HG03039 (cell line): ENCODE measurements at regions not wholly inside any gene's neighbourhood (a gene's known extent, or its start where the extent isn't known, plus 50 kb on each side); places are given as distances from the start of the nearest gene placed in this dataset.

Experiments used
- ATAC-seq: cut with Tn5 transposase; IDR thresholded peaks from one replicate; pipeline ENCODE4 v1.9.1; 2021; ENCODE audit warnings: mild to moderate bottlenecking, moderate library complexity; ENCODE audit not compliant: unreplicated experiment

DNA sequence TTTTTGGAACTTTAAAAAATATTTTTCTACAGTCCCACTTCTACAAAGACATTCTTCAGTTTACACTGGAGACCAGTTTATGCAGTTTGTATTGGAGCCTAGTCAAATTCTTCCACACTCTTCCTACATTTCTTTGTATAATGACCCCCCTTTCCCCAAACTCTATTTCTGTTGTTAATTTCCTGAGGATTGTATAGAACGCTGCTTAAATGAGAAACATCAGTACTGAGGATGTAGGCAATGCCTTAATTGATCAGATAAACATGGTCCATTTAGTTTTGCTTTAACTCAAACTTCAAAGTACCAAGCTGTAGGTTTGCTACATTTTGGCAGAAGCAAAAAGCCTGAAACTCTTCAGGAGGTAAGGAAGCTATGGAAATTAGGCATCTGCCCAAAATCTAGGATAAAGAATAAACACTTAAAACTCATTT lies 155.5 kb downstream of the SLC7A11 start:
- no peak for ATAC-seq

- no peak for ATAC-seq
Measured at GRCh38 chr4:138085736-138086305, 156.3 kb downstream of the SLC7A11 start.

- ATAC-seq = no peak
Measured at GRCh38 chr4:138078751-138079520, 163.2 kb downstream of the SLC7A11 start.

DNA sequence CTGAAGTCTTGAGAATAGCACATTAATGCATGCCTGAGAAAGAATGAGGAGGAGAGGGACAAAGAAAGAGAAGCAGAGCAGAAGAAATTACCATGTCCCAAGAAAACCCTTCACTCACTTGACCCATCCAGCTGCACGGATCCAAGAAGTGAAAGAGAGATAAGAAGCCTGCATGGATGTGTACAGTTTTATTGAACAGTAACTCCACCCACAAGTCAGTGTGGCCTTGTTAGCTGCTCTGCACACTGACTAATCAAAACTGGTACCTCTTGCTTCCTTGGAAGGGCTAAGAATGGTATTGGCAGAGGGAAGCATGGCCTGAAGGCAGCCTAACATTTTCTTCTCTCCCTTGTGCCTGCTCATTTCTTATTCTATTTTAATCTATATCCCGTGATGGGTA lies 163.9 kb downstream of the SLC7A11 start:
- ATAC-seq = no peak

DNA sequence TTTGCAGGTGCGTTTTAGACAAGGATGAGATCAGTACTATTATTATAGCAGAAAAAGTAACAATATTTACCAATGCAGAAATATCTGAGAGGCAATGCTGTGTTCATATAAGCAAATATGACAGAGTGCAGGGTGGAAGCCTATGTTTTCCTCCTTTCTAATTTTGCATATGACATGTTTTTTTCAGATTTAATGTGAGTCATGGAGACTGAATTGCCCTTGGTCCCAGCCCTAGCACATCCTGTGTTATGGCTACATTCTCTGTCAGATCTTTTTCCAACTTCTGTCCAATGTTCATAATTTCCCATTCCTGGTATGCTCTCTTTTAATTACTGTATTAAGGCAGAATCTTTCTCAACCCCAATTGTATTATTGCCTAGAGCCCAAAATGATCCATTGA lies 165.6 kb downstream of the SLC7A11 start:
- no peak for ATAC-seq

DNA sequence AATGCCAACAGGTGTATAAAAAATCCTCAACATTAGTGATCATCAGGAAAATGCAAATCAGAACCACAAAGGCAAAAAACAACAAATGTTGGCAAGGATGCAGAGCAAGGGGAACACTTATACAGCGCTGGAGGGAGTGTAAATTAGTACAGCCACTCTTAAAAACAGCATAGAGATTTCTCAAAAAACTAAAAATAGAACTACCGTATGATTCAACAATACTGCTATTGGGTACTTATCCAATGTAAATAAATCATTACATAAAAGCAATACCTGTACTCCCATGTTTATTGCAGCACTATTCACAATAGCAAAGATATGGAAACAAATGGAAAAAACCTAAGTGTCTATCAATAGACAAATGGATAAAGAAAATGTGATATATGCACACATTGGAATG lies 171.3 kb downstream of the SLC7A11 start:
- ATAC-seq = no peak

GRCh38 chr4:138063581-138063980 lies 178.6 kb downstream of the SLC7A11 start:
- ATAC-seq = no peak

DNA sequence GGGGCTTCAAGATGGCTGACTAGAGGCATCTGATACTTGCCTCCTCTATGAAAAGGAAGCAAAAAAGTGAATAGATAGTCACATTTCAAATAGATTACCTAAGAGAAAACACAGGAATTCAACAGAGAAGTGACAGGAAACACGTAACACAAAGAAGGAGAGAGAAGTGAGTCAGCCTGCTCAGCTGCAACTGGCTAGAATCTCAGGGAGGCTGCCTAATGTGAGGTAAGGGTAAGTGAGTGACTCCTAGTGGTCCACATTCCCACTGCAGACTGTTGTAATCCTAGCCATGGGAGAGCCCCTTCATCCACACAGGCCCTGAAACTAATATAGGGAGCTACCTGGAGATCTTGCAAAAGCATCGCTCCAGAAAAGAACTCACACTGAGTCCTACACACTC lies 179.2 kb downstream of the SLC7A11 start:
- no peak for ATAC-seq

- ATAC-seq = no peak
Measured at GRCh38 chr4:138056541-138056940, 185.6 kb downstream of the SLC7A11 start.

DNA sequence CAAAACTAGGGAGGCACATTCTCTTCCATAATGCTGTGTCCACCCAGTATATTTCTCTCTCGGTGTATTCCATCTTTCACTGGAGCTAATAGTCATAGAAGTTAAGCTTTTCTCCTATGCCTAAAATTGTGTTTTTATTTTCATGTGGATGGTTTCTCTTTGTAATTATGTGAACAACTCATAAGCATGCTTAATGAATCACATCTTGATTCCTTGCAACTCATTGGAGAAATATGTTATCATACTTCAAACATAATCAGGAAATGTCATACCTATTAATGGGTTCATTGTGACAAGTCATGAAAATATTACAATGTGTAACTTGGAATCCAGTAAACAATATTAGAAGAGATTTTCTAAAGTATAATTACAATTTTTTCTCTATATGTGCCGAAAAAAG lies 186.3 kb downstream of the SLC7A11 start:
- ATAC-seq = no peak

GRCh38 chr4:138053641-138054301 lies 188.4 kb downstream of the SLC7A11 start:
- ATAC-seq = no peak

DNA sequence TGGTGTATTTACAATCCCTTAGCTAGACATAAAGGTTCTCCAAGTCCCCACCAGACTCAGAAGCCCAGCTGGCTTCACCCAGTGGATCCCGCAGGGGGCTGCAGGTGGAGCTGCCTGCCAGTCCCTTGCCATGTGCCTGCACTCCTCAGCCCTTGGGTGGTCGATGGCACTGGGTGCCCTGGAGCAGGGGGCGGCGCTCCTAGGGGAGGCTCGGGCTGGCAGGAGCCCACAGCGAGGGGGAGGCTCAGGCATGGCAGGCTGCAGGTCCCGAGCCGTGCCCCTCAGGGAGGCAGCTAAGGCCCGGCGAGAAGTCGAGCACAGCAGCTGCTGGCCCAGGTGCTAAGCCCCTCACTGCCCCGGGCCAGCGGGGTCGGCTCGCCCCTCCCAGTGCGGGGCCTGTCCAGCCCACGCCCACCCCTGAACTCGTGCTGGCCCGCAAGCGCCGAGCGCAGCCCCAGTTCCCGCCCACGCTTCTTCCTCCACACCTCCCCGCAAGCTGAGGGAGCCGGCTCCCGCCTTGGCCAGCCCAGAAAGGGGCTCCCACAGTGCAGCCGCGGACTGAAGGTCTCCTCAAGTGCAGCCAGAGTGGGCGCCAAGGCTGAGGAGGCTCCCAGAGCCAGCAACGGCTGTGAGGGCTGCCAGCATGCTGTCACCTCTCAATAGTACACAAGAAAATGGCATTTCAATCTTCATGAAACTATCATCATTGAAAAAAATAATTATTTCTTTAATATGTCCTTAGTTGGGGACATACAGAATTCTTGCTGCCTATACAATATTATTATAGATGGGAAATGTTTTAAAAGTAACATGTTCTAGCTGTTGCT lies 189.1 kb downstream of the SLC7A11 start:
- no peak for ATAC-seq

DNA sequence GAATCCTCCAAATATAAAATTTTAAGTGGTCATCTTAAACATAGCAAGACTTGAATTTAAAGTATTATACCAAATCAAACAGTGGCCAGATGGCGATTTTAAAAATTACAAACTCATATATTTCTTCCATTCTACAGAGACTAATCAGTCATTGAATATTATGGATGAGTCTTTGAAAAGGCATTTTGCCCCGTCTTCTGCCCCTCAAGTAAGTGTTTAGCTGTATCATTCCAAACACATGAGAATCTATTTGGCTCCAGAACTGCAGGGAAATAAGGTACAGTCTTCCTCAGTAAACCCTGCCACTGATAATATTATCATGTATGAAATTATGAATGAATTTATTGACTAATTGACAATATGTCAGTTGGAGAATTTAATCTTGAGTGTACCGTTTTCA lies 191.0 kb downstream of the SLC7A11 start:
- ATAC-seq = no peak

DNA sequence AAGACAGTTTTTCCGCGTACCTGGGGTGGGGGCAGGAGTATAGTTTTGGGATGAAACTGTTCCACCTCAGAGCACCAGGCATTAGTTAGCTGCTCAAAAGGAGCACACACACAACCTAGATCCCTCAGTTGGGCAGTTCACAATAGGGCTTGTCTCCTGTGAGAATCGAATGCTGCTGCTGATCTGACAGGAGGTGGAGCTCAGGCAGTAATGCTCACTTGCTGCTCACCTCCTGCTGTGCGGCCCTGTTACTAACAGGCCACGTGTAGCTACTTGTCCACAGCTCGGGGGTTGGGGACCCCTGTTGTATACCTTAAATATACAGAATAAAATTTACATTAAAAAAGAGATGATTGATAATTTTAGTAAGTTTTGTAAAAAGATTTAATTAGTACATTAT lies 191.5 kb downstream of the SLC7A11 start:
- ATAC-seq = no peak

DNA sequence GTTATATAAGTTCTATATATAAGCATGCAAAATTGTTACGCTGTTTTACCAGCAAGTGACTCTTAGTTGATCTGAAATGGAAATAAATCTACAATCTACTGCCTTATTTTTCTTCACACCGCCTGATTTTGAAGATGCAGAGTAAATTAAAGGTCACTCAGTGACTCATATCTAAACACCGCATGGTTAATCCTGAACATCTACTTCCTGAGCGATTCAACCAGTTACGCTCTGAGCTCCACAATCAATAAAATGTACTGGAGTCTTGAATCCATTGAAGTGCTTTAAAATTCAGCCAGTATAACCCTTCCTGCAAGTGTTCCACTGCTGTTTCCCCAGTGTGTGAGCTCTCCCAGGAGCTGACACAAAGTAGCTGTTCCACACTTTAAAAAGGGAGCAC lies 192.8 kb downstream of the SLC7A11 start:
- ATAC-seq = no peak

DNA sequence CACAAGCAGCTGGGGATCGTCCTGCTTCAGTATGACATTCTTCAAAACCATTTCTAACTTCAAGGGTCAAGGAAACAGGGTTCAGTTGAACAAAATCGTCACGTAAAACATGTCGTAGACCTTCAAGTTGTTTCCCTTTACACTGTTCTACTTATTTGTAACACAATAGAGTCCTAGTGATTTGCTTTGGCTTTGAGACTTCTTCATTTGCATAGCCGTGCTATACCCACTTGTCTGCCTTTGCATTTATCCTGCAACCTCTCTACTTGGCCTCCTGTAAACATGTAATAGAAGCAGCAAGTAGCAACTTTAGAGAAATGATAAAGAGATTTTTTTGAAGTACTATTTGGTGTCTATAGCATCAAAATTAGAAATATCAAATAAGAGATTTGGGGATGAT lies 194.9 kb downstream of the SLC7A11 start:
- ATAC-seq = no peak

DNA sequence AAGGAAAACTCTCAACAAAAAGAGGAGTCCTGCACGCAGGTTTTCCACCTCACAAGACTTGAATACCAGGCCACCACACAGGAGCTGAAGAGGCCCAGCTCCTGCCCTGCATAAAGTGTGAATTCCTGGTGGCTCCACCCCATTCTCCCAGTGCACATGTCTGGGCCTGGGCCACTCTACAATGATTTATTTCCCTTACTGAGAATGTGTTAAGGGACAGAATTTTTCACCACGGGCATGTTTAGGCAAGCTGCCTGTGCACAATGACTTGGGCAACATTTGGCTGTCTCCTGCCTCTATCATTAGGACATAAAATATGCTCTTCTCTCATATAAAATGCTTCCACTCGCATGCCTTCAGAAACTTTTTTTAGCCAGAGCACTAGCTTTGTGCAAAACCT lies 197.1 kb downstream of the SLC7A11 start:
- no peak for ATAC-seq

GRCh38 chr4:138039010-138039409 lies 203.1 kb downstream of the SLC7A11 start:
- no peak for ATAC-seq

GRCh38 chr4:138037696-138038095 lies 204.5 kb downstream of the SLC7A11 start:
- no peak for ATAC-seq

DNA sequence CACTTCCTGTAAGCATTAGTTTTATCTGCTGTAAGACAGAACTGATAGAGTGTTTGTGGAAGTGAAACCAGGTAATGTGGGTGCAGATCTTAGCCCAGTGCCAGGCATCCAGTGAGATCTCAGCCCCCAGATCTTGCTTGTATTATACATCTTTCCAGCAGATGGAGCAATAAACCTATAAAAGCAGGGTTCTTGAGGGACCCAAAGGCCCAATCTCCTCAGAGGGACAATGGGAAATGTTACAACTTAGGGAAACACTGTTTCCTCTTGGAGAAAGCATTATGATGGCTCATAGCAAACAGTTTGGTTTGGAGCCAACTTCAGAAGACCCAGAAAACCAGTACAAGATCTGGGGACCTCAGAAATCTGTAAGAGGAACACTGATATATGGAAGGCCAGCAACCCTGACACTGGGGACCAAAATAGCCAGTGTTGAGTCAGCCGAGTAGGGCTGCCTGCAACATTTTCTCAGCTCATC lies 206.3 kb downstream of the SLC7A11 start:
- peak; percentile 100 for ATAC-seq

GRCh38 chr4:138034871-138035270 lies 207.3 kb downstream of the SLC7A11 start:
- no peak for ATAC-seq
